ENCODE measurements at regions not wholly inside any gene's neighbourhood (a gene's known extent, or its start where the extent isn't known, plus 50 kb on each side); places are given as distances from the start of the nearest gene placed in this dataset.

GRCh38 chr1:80059940-80060339, 1053.4 kb upstream of the ADGRL4 start:
- TF ChIP-seq, protein P1, sequence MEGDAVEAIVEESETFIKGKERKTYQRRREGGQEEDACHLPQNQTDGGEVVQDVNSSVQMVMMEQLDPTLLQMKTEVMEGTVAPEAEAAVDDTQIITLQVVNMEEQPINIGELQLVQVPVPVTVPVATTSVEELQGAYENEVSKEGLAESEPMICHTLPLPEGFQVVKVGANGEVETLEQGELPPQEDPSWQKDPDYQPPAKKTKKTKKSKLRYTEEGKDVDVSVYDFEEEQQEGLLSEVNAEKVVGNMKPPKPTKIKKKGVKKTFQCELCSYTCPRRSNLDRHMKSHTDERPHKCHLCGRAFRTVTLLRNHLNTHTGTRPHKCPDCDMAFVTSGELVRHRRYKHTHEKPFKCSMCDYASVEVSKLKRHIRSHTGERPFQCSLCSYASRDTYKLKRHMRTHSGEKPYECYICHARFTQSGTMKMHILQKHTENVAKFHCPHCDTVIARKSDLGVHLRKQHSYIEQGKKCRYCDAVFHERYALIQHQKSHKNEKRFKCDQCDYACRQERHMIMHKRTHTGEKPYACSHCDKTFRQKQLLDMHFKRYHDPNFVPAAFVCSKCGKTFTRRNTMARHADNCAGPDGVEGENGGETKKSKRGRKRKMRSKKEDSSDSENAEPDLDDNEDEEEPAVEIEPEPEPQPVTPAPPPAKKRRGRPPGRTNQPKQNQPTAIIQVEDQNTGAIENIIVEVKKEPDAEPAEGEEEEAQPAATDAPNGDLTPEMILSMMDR (IDR thresholded peaks at IDR 0.05) = no peak
- TF ChIP-seq POLR2A (IDR thresholded peaks at IDR 0.05) = no peak

All from adrenal gland (tissue), 5 donors.